ENCODE measurements at regions not wholly inside any gene's neighbourhood (a gene's known extent, or its start where the extent isn't known, plus 50 kb on each side); places are given as distances from the start of the nearest gene placed in this dataset.

DNA sequence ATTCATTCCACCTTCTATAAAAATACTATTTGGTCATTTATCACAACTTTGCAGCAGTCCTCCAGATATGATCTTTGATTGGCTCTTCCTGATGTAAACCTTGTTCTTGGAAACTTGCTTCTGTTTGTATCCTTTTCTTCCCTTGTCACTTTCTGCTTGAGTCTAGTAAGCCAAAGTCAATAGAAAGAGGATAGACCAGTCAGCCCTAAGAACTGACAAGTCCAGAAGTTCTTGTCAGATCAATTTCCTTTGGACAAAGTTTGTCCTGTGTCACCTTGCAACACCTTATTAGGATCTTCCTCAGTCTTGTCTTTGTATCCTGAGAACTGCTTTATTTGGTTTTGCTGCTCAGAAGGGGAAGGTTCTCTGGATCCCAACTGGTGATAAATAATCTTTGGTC lies 87.9 kb upstream of the CCDC54 start:
- ChIA-PET CTCF (no interaction called here), POLR2A (no interaction called here)
- H3K36me3 ChIP-seq (ENCODE audit: control insufficient read depth, insufficient read depth, low read length): no peaks in the 10 kb centered on the region
- DNase-seq (ENCODE audit: low read depth): no peak
- TF ChIP-seq CTCF (IDR thresholded peaks at IDR 0.05; ENCODE audit: insufficient read depth, low read depth, low read length): no peak
- no peak overlapping the region for H3K4me3 ChIP-seq (ENCODE audit: low read depth, low read length)
- H3K27me3 ChIP-seq (ENCODE audit: control insufficient read depth, insufficient read depth, low read length): no peaks in the 10 kb centered on the region

- no peaks in the 10 kb centered on the region for H3K36me3 ChIP-seq (ENCODE audit: control insufficient read depth, insufficient read depth, low read length)
- H3K27me3 ChIP-seq (ENCODE audit: control insufficient read depth, insufficient read depth, low read length): no peaks in the 10 kb centered on the region
- no peak for TF ChIP-seq CTCF (IDR thresholded peaks at IDR 0.05; ENCODE audit: insufficient read depth, low read depth, low read length)
- no peak overlapping the region for H3K4me3 ChIP-seq (ENCODE audit: low read depth, low read length)
- CTCF ChIA-PET: no interaction called here
- DNase-seq (ENCODE audit: low read depth): no peak
- POLR2A ChIA-PET: no interaction called here
Observed at GRCh38 chr3:107294117-107294516, 83.1 kb upstream of the CCDC54 start.

- Histone ChIP-seq H3K27me3 (ENCODE audit: control insufficient read depth, insufficient read depth, low read length) (no peaks in the 10 kb centered on the region), H3K4me3 (ENCODE audit: low read depth, low read length) (no peak overlapping the region), H3K36me3 (ENCODE audit: control insufficient read depth, insufficient read depth, low read length) (no peaks in the 10 kb centered on the region)
- TF ChIP-seq CTCF (IDR thresholded peaks at IDR 0.05; ENCODE audit: insufficient read depth, low read depth, low read length): no peak
- no peak for DNase-seq (ENCODE audit: low read depth)
- ChIA-PET POLR2A (no interaction called here), CTCF (interaction anchor here (0.9 to 1.2 kb wide), 2 partner anchors 17 to 122 kb away, joined by 3 read pairs; no protein-coding TSS in a partner anchor)
Observed at GRCh38 chr3:107297597-107297996, 79.6 kb upstream of the CCDC54 start.

GRCh38 chr3:107307205-107307604 lies 70.0 kb upstream of the CCDC54 start:
- DNase-seq (ENCODE audit: low read depth): no peak
- Histone ChIP-seq H3K36me3 (ENCODE audit: control insufficient read depth, insufficient read depth, low read length) (no peaks in the 10 kb centered on the region), H3K27me3 (ENCODE audit: control insufficient read depth, insufficient read depth, low read length) (peaks cover 5% of the 10 kb centered on the region), H3K4me3 (ENCODE audit: low read depth, low read length) (no peak overlapping the region)
- no peak for TF ChIP-seq CTCF (IDR thresholded peaks at IDR 0.05; ENCODE audit: insufficient read depth, low read depth, low read length)
- ChIA-PET CTCF (no interaction called here), POLR2A (no interaction called here)

GRCh38 chr3:107308716-107309115 lies 68.5 kb upstream of the CCDC54 start:
- ChIA-PET POLR2A (no interaction called here), CTCF (interaction anchor here (0.6 to 0.9 kb wide), 2 partner anchors 8 to 32 kb away, joined by 3 read pairs; no protein-coding TSS in a partner anchor)

More at GRCh38 chr3:107308716-107309115, 68.5 kb upstream of the CCDC54 start:
- no peaks in the 10 kb centered on the region for H3K36me3 ChIP-seq (ENCODE audit: control insufficient read depth, insufficient read depth, low read length)
- H3K27me3 ChIP-seq (ENCODE audit: control insufficient read depth, insufficient read depth, low read length): peaks cover 5% of the 10 kb centered on the region
- no peak for TF ChIP-seq CTCF (IDR thresholded peaks at IDR 0.05; ENCODE audit: insufficient read depth, low read depth, low read length)
- no peak overlapping the region for H3K4me3 ChIP-seq (ENCODE audit: low read depth, low read length)
- no peak for DNase-seq (ENCODE audit: low read depth)
